Small intestine (tissue), 7 donors: ENCODE measurements at regions not wholly inside any gene's neighbourhood (a gene's known extent, or its start where the extent isn't known, plus 50 kb on each side); places are given as distances from the start of the nearest gene placed in this dataset.
"Not testable (repeated sequence)": the region's sequence is repeated elsewhere in the genome, so short reads cannot be mapped to it uniquely, and the experiment has no call there.

Source experiments
- DNase-seq, 2 donors: peaks; one replicate each; pipeline versions ENCODE4 v3.0.0 to v3.0.0-alpha.2; 2013
- FAIRE-seq: peaks from 2 replicates; lab custom pipeline; 2012; peaks lifted over from hg19 to GRCh38; lab: Jason Lieb, UNC
- H3K27ac ChIP-seq, 3 donors: one replicate each; pipeline ENCODE4 v1.5.1; 2013; ENCODE audit warnings: low read length in 2 of 3, mild to moderate bottlenecking in 2 of 3, control low read depth in 1 of 3, inconsistent platforms in 1 of 3, low read depth in 1 of 3, moderate library complexity in 1 of 3
- H3K27me3 ChIP-seq, 3 donors: one replicate each; pipeline ENCODE4 v1.6.1; 2013; ENCODE audit warnings: low read length in 3 of 3, inconsistent platforms in 1 of 3; ENCODE audit not compliant: control insufficient read depth in 3 of 3, insufficient read depth in 3 of 3
- H3K36me3 ChIP-seq, 3 donors: one replicate each; pipeline ENCODE4 v1.6.1; 2013; ENCODE audit warnings: low read length in 3 of 3, inconsistent platforms in 1 of 3, low read depth in 1 of 3, mild to moderate bottlenecking in 1 of 3, moderate library complexity in 1 of 3; ENCODE audit not compliant: control insufficient read depth in 3 of 3, insufficient read depth in 2 of 3
- H3K4me1 ChIP-seq, 3 donors: one replicate each; pipeline ENCODE4 v1.6.1; 2013; ENCODE audit warnings: low read length in 2 of 3, inconsistent platforms in 1 of 3, low read depth in 1 of 3, mild to moderate bottlenecking in 1 of 3, moderate library complexity in 1 of 3; ENCODE audit not compliant: control insufficient read depth in 3 of 3, insufficient read depth in 2 of 3
- H3K4me3 ChIP-seq, 3 donors: one replicate each; pipeline ENCODE4 v1.5.1; 2013; ENCODE audit warnings: low read length in 3 of 3, control low read depth in 1 of 3, inconsistent platforms in 1 of 3, low read depth in 1 of 3, mild to moderate bottlenecking in 1 of 3, moderate library complexity in 1 of 3
- H3K9me3 ChIP-seq, 2 donors: one replicate each; pipeline ENCODE4 v1.6.1; 2013; ENCODE audit warnings: low read depth in 1 of 2, low read length in 1 of 2; ENCODE audit not compliant: control insufficient read depth in 2 of 2, insufficient read depth in 1 of 2
- WGBS, 3 donors: extraction: QIAGEN DNeasy Blood & Tissue Kit; methylation state at CpG; one replicate each; pipeline ENCODE4 v1.1.7; 2013; 5-methylcytosine and 5-hydroxymethylcytosine counted together
- donor health status: healthy with polysubstance abuse.
- donor health status: control.
- donor health status: control.
- donor health status: Bipolar disorder and iron deficiency.
- donor health status: healthy.

GRCh38 chr12:75658901-75659823 lies 147.8 kb upstream of the KRR1 start:
- Histone ChIP-seq H3K4me3 (no peak overlapping the region), H3K4me1 (no peaks in the 10 kb centered on the region), H3K36me3 (no peaks in the 10 kb centered on the region), H3K27ac (no peak overlapping the region), H3K9me3 (no peaks in the 10 kb centered on the region), H3K27me3 (no peaks in the 10 kb centered on the region)
- FAIRE-seq: no peak
- DNase-seq: no peak
- WGBS, 3 donors: 67 to 77% (median 69%) methylated on average over 9 of the region's 9 CpGs

GRCh38 chr12:75658286-75658685 lies 146.9 kb upstream of the KRR1 start:
- Histone ChIP-seq H3K9me3 (no peaks in the 10 kb centered on the region), H3K27ac (no peak overlapping the region), H3K4me1 (no peaks in the 10 kb centered on the region), H3K4me3 (no peak overlapping the region), H3K27me3 (no peaks in the 10 kb centered on the region), H3K36me3 (no peaks in the 10 kb centered on the region)
- no peak for FAIRE-seq
- DNase-seq: no peak

- Histone ChIP-seq H3K4me1 (no peaks in the 10 kb centered on the region), H3K4me3 (no peak overlapping the region), H3K27me3 (no peaks in the 10 kb centered on the region), H3K27ac (no peak overlapping the region), H3K9me3 (no peaks in the 10 kb centered on the region), H3K36me3 (no peaks in the 10 kb centered on the region)
- no peak for FAIRE-seq
- 85 to 92% (median 91%) methylated on average over 2 of the region's 2 CpGs for WGBS, 3 donors
- no peak for DNase-seq
Observed at GRCh38 chr12:75657831-75658230, 146.4 kb upstream of the KRR1 start.

GRCh38 chr12:75657354-75657753 lies 145.9 kb upstream of the KRR1 start:
- H3K9me3 ChIP-seq, H3K4me1 ChIP-seq, H3K36me3 ChIP-seq, FAIRE-seq, H3K27ac ChIP-seq, H3K4me3 ChIP-seq, H3K27me3 ChIP-seq, DNase-seq: not testable (repeated sequence)
- WGBS, 3 donors: 72 to 87% (median 74%) methylated on average over 6 of the region's 6 CpGs

GRCh38 chr12:75656648-75657047 lies 145.2 kb upstream of the KRR1 start:
- Histone ChIP-seq H3K36me3 (no peaks in the 10 kb centered on the region), H3K4me1 (no peaks in the 10 kb centered on the region), H3K27ac (no peak overlapping the region), H3K4me3 (no peak overlapping the region), H3K9me3 (no peaks in the 10 kb centered on the region), H3K27me3 (no peaks in the 10 kb centered on the region)
- no peak for FAIRE-seq
- DNase-seq: no peak
- 60 to 94% (median 90%) methylated on average over 1 of the region's 1 CpG for WGBS, 3 donors

GRCh38 chr12:75656210-75656609 lies 144.8 kb upstream of the KRR1 start:
- no peaks in the 10 kb centered on the region for H3K4me1 ChIP-seq
- FAIRE-seq (no peak), DNase-seq (no peak)
- no peaks in the 10 kb centered on the region for H3K9me3 ChIP-seq
- no peaks in the 10 kb centered on the region for H3K36me3 ChIP-seq
- no peak overlapping the region for H3K27ac ChIP-seq
- H3K27me3 ChIP-seq: no peaks in the 10 kb centered on the region
- no peak overlapping the region for H3K4me3 ChIP-seq

GRCh38 chr12:75655315-75655806 lies 144.0 kb upstream of the KRR1 start:
- H3K9me3 ChIP-seq: no peaks in the 10 kb centered on the region
- peak in 1 of 2 donors; percentile 8 for DNase-seq
- no peak for FAIRE-seq
- no peaks in the 10 kb centered on the region for H3K36me3 ChIP-seq
- H3K27ac ChIP-seq: no peak overlapping the region
- WGBS, 3 donors: 81 to 90% (median 87%) methylated on average over 4 of the region's 4 CpGs
- no peaks in the 10 kb centered on the region for H3K27me3 ChIP-seq
- H3K4me1 ChIP-seq: no peaks in the 10 kb centered on the region
- no peak overlapping the region for H3K4me3 ChIP-seq

- 86 to 97% (median 93%) methylated on average over 2 of the region's 2 CpGs for WGBS, 3 donors
- Histone ChIP-seq H3K4me3 (no peak overlapping the region), H3K9me3 (peaks cover 0 to 3% of the 10 kb centered on the region in 2 donors), H3K4me1 (no peaks in the 10 kb centered on the region), H3K27ac (no peak overlapping the region), H3K27me3 (no peaks in the 10 kb centered on the region), H3K36me3 (no peaks in the 10 kb centered on the region)
- DNase-seq: no peak
- no peak for FAIRE-seq
Observed at GRCh38 chr12:75651342-75651695, 139.9 kb upstream of the KRR1 start.
